Aorta (tissue), 5 donors: ENCODE measurements at regions not wholly inside any gene's neighbourhood (a gene's known extent, or its start where the extent isn't known, plus 50 kb on each side); places are given as distances from the start of the nearest gene placed in this dataset.
"Not testable (repeated sequence)": the region's sequence is repeated elsewhere in the genome, so short reads cannot be mapped to it uniquely, and the experiment has no call there.

Experiments
- ATAC-seq: fragments of 200-7000 bp; cut with Tn5 transposase; one replicate; pipeline ENCODE4 v1.9.1; 2022; ENCODE audit warnings: moderate library complexity; ENCODE audit not compliant: low FRiP score
- DNase-seq, 2 donors: peaks; one replicate each; pipeline ENCODE4 v3.0.0-alpha.2; 2020
- H3K27ac ChIP-seq, 2 donors: one replicate each; pipeline ENCODE4 v1.5.1; 2013; ENCODE audit warnings: low read length in 2 of 2, mild to moderate bottlenecking in 2 of 2, moderate library complexity in 2 of 2, control low read depth in 1 of 2, inconsistent platforms in 1 of 2, low read depth in 1 of 2
- H3K27me3 ChIP-seq, 2 donors: one replicate each; pipeline ENCODE4 v1.6.1; 2013; ENCODE audit warnings: control low read depth in 1 of 2, low read length in 1 of 2, mild to moderate bottlenecking in 1 of 2, moderate library complexity in 1 of 2; ENCODE audit not compliant: insufficient read depth in 2 of 2, control insufficient read depth in 1 of 2
- H3K36me3 ChIP-seq, 2 donors: one replicate each; pipeline ENCODE4 v1.6.1; 2013; ENCODE audit warnings: control low read depth in 1 of 2, low read length in 1 of 2, mild to moderate bottlenecking in 1 of 2; ENCODE audit not compliant: insufficient read depth in 2 of 2, control insufficient read depth in 1 of 2
- H3K4me1 ChIP-seq, 2 donors: one replicate each; pipeline ENCODE4 v1.6.1; 2013; ENCODE audit warnings: low read length in 2 of 2, control low read depth in 1 of 2, mild to moderate bottlenecking in 1 of 2, moderate library complexity in 1 of 2; ENCODE audit not compliant: insufficient read depth in 2 of 2, control insufficient read depth in 1 of 2
- H3K4me3 ChIP-seq, 2 donors: one replicate each; pipeline ENCODE4 v1.5.1; 2013; ENCODE audit warnings: low read length in 2 of 2, control low read depth in 1 of 2, mild to moderate bottlenecking in 1 of 2
- H3K9me3 ChIP-seq: one replicate; pipeline ENCODE4 v1.6.1; 2013; ENCODE audit warnings: mild to moderate bottlenecking, low read length; ENCODE audit not compliant: control insufficient read depth
- WGBS, 2 donors: extraction: QIAGEN DNeasy Blood & Tissue Kit; methylation state at CpG; one replicate each; pipeline ENCODE4 v1.1.7; 2013; 5-methylcytosine and 5-hydroxymethylcytosine counted together
- intact Hi-C, 2 donors: fragments of 100-400 bp; cut with DNase I; formaldehyde crosslinking; loops; one replicate each; pipeline versions ENCODE4 v1.14.2 to v1.15.0; 2022
- donor health status: healthy with polysubstance abuse.
- donor health status: Bipolar disorder and iron deficiency.
- donor health status: DM: no; HTN: no; CAD: no.
- donor health status: DM: no; HTN: no; CAD: no.
- donor health status: DM: yes; HTN: yes; CAD: no.

- H3K36me3 ChIP-seq, result no peaks in the 10 kb centered on the region
- no peaks in the 10 kb centered on the region for H3K9me3 ChIP-seq
- ATAC-seq, result peak; percentile 13
- peaks cover 0 to 2% of the 10 kb centered on the region in 2 donors for H3K4me1 ChIP-seq
- peak overlapping the region in 1 of 2 donors; percentile 9 for H3K27ac ChIP-seq
- intact Hi-C loops, result loop anchor here (5.0 to 10.0 kb wide), 5 partner anchors 35 to 82 kb away; partner anchors contain the start of genes RPL27A (in 1 of the 2) and TRIM66 (in 1 of the 2)
- DNase-seq, result no peak
- no peak overlapping the region for H3K4me3 ChIP-seq
- WGBS, 2 donors, result 41 to 56% methylated on average over 7 of the region's 7 CpGs
- no peaks in the 10 kb centered on the region for H3K27me3 ChIP-seq
Measured at GRCh38 chr11:8766988-8767374, 84.4 kb downstream of the RPL27A start.

DNA sequence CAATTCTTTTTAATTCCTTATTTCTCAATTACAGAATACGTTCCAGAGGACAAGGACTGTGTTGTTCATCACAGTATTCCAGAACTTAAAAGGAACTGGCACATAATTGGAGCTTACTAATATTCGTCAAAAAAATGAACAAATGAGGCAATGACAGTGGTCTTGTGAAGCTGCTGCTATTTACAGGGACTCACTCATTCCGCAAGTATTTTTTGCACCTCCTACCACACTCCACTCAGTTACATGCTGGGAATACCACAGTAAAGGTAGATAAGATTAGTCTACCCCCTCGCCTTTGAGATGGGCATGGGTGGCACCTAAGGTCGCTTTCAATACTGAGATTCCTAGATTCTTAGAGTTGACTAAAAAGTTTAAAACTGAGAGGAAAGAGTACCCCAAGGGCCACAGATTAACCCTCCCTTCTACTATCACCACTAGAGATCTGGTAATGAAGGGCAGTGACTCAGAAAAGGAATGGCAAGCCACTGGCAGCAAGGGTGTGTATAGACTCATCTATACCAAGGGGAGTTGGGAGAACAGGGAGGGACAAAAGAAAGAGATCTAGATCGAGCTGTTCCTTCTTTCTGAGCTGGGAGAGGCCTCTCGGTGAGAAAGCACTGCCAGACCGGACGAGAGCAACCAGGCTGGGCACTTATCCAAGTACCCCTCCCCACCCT is 85.0 kb downstream of the RPL27A start:
- H3K4me1 ChIP-seq, result peaks cover under 1 to 2% of the 10 kb centered on the region in 2 donors
- ATAC-seq (peak; percentile 30), DNase-seq (no peak)
- WGBS, 2 donors, result 68 to 71% methylated on average over 9 of the region's 9 CpGs
- intact Hi-C loops, result loop anchor here (2.0 to 10.0 kb wide), 6 partner anchors 35 to 83 kb away; partner anchors contain the start of genes RPL27A (in 1 of the 2) and TRIM66 (in 1 of the 2)
- no peaks in the 10 kb centered on the region for H3K36me3 ChIP-seq
- no peaks in the 10 kb centered on the region for H3K27me3 ChIP-seq
- peak overlapping the region; percentile 36 to 61 for H3K27ac ChIP-seq
- H3K4me3 ChIP-seq, result no peak overlapping the region
- H3K9me3 ChIP-seq, result no peaks in the 10 kb centered on the region

DNA sequence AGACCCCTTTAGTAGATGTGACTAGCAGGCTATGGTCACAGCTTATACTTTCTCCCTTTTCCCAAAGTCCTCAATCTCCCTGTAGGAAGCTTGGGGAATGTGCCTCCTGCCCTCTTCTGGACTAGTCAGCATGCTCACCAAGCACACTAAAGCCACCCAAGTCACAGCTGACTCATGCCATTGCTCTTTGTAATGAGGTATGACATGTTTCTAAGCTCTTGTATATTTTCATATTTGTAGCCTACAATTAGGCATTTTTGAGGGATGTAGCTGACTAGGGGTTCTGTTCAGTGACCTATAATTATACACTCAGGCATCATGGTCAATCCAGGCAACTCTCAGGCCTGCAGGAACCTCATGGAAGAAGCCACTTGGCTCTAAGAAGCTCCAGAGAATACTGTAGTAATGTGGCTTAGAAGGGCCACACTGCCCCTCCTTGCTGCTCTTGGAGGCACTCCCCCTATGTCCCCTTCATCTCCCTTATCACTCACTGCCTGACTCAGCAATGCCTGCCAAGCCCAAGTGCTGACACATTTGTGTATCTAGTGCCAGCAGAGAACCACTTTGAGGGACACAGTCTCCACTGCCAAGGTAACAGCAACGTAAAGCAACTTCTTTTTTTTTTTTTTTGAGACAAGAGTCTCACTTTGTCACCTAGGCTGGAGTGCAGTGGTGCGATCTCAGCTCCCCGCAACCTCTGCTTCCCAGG is 86.2 kb downstream of the RPL27A start:
- Histone ChIP-seq H3K27me3 (no peaks in the 10 kb centered on the region), H3K9me3 (no peaks in the 10 kb centered on the region), H3K4me3 (no peak overlapping the region), H3K4me1 (peaks cover 2 to 9% of the 10 kb centered on the region in 2 donors), H3K27ac (peak overlapping the region in 1 of 2 donors; percentile 84), H3K36me3 (no peaks in the 10 kb centered on the region)
- 45 to 56% methylated on average over 3 of the region's 3 CpGs for WGBS, 2 donors
- intact Hi-C loops, result loop anchor here (2.0 to 10.0 kb wide), 6 partner anchors 36 to 84 kb away; partner anchors contain the start of genes RPL27A (in 1 of the 2) and TRIM66 (in 1 of the 2)
- peak in 1 of 2 donors; percentile 62 for DNase-seq
- ATAC-seq, result peak; percentile 71

DNA sequence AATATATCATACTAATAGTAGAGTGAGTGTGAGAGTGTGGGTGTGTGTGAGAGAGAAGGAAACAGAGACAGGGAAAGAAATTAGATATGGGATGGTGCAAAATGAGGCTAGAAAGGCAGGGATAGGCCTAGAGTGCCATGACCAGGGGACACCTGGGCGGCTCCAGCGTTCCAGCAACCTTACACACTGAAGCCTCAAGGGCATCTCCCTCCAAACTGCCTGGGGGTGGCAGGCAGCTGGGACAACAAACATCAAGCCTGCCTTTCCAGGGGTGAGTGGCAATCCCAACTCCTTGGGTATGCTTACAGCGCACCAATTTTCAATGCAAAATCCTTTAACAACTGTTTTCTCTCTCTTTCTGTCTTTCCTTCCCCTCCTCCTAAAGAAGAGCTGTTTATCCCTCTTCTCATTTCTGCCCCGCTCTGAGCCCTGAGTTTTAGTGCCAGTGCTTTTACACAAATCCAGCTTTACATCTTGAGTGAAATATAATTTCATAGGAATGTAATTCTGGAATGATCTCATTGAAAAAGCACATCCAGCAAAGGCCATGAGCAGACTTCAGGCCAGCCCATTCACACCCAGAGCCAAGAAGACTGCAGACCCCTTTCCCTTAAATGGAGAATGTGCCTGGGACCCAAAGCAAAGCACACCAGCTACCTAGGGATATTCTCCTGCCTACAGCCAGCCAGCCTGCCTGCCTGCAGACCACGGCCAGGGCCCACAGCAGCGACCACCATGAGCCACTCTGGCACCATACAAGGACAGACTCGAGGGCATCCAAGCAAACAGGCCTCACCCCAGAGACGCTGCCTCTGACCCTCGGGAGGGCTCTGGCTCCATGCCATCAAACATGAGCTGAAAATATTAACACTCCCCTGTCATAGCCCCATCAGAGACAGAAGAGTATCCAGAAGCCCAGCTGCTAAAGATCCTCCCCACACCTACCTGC is 90.3 kb downstream of the RPL27A start:
- peak overlapping the region in 1 of 2 donors; percentile 88 for H3K27ac ChIP-seq
- 35 to 36% methylated on average over 9 of the region's 9 CpGs for WGBS, 2 donors
- intact Hi-C loops, result no loop called here
- no peaks in the 10 kb centered on the region for H3K9me3 ChIP-seq
- no peak overlapping the region for H3K4me3 ChIP-seq
- no peak for DNase-seq
- no peaks in the 10 kb centered on the region for H3K36me3 ChIP-seq
- H3K27me3 ChIP-seq, result no peaks in the 10 kb centered on the region
- H3K4me1 ChIP-seq, result peaks cover 5 to 9% of the 10 kb centered on the region in 2 donors
- no peak for ATAC-seq

DNA sequence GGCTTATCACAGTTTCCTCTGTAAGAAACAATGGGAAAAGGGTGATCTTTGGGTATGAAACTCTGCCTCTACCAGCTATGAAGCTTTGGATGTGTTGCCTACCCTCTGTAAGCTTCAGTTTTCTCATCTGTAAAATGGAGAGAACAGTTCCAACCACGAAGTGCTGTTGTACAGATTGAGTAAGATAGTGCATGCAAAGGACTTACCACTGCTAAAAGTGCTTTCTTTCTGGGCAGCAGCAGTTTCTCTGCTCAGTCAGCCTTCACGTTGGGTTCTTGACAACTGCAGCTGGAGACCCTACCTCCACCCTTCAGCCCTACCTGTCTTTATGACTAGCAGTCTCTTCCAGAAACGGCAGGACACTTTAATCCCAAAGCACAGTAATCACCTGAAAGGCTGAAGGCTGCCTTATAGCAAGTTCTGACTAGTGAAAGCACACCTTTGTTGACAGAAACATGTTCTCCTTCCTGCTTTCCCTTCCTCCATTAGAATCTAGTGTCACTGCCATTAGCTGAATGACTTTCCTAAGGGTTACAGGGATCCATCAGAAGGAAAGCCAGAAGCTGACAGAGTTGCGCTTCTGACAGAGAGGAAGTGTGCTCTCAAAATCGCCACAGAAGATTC is 91.4 kb downstream of the RPL27A start:
- 66 to 68% methylated on average over 5 of the region's 5 CpGs for WGBS, 2 donors

DNA sequence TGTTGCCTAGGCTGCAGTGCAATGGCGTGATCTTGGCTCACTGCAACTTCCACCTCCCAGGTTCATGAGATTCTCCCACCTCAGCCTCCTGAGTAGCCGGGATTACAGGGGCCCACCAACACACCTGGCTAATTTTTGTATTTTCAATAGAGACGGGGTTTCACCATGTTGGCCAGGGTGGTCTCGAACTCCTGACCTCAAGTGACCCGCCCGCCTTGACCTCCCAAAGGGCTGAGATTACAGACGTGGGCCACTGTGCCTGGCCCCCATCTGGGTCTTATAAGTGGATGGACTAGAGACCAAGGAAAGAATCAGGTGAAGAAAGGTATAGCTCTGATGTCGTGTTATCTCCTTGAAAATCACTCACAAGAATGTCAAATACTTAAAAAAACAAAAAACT is 92.3 kb downstream of the RPL27A start:
- peaks cover 15 to 16% of the 10 kb centered on the region in 2 donors for H3K4me1 ChIP-seq
- H3K4me3 ChIP-seq, H3K9me3 ChIP-seq, H3K36me3 ChIP-seq, intact Hi-C loops, DNase-seq, ATAC-seq, H3K27me3 ChIP-seq: not testable (repeated sequence)
- peak overlapping the region in 1 of 2 donors; percentile 32 for H3K27ac ChIP-seq
- 69 to 75% methylated on average over 8 of the region's 8 CpGs for WGBS, 2 donors

More for the DNA sequence above, 91.4 kb downstream of the RPL27A start:
- Histone ChIP-seq H3K27me3 (no peaks in the 10 kb centered on the region), H3K9me3 (no peaks in the 10 kb centered on the region), H3K4me1 (peaks cover 12 to 14% of the 10 kb centered on the region in 2 donors), H3K36me3 (no peaks in the 10 kb centered on the region), H3K4me3 (no peak overlapping the region), H3K27ac (peak overlapping the region in 1 of 2 donors; percentile 80)
- intact Hi-C loops, result no loop called here
- ATAC-seq (no peak), DNase-seq (no peak)

DNA sequence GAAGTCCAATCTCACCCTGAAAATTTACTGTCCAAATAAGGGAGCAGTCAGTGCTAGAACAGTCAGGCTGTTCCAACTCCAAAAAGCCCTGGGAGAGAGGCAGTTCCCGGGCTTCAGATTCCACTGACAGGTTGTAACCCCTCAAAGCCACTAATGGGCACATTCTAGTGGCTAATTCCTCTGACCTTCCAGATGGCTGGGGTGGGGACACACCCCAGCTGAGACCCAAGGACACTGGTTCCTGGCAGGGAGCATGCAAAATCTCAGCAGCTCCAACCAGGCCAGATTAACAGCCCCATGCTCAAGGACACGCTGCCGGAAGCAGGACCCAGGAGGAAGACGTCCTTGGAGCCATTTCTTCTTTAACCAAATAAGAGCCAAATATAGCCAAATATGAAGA is 92.7 kb downstream of the RPL27A start:
- Histone ChIP-seq H3K4me3 (no peak overlapping the region), H3K27ac (peak overlapping the region in 1 of 2 donors; percentile 79), H3K36me3 (no peaks in the 10 kb centered on the region), H3K4me1 (peaks cover 15 to 16% of the 10 kb centered on the region in 2 donors), H3K9me3 (no peaks in the 10 kb centered on the region), H3K27me3 (no peaks in the 10 kb centered on the region)
- no peak for DNase-seq
- peak; percentile 3 for ATAC-seq
- intact Hi-C loops, result no loop called here
- WGBS, 2 donors, result 3 to 7% methylated on average over 4 of the region's 4 CpGs

DNA sequence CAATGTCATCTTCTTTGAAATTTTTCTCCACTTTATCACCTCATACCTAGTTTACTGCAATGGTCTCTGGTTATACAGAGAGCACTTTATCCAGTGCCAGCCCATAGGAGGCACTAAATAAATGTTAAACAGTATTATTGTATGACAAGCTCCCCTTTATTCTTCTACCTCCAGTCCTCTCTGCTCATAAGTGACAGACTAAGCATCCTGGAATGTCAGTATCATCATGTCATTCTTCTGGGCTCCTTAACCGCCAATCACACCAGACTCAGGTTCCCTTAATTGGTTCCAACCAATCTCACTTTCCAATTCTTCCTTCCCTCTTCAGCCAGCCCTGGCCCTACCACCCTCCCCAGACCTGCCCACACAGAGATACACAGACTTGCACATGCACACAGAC is 93.1 kb downstream of the RPL27A start:
- no peaks in the 10 kb centered on the region for H3K36me3 ChIP-seq
- no peaks in the 10 kb centered on the region for H3K9me3 ChIP-seq
- H3K4me3 ChIP-seq, result no peak overlapping the region
- no peak for ATAC-seq
- no peak for DNase-seq
- intact Hi-C loops, result no loop called here
- H3K27ac ChIP-seq, result peak overlapping the region in 1 of 2 donors; percentile 79
- H3K4me1 ChIP-seq, result peaks cover 15 to 16% of the 10 kb centered on the region in 2 donors
- 95 to 99% methylated on average over 1 of the region's 1 CpG for WGBS, 2 donors
- no peaks in the 10 kb centered on the region for H3K27me3 ChIP-seq
